Smooth muscle cell (in vitro differentiated cells): ENCODE measurements at regions not wholly inside any gene's neighbourhood (a gene's known extent, or its start where the extent isn't known, plus 50 kb on each side); places are given as distances from the start of the nearest gene placed in this dataset.
A peak's percentile ranks its signal among the peaks of the same experiment; 100 is the strongest.

ENCODE experiments used
- DNase-seq: peaks from one replicate; lab custom pipeline; 2025; ENCODE audit not compliant: unreplicated experiment; lab: John Stamatoyannopoulos, UW
- H2AFZ ChIP-seq: fragments of 200-600 bp; sonication (generic); 2 replicates; pipeline ENCODE4 v1.6.0; 2016; ENCODE audit warnings: antibody characterized with exemption, low read depth, mild to moderate bottlenecking
- H3F3A ChIP-seq: fragments of 200-600 bp; sonication (generic); 2 replicates; pipeline ENCODE4 v1.6.0; 2017; ENCODE audit warnings: antibody characterized with exemption, low read depth
- H3K27ac ChIP-seq: fragments of 200-600 bp; sonication (generic); 2 replicates; pipeline ENCODE4 v1.5.1; 2016; ENCODE audit warnings: low read depth, mild to moderate bottlenecking
- H3K27me3 ChIP-seq: fragments of 200-600 bp; sonication (generic); 2 replicates; pipeline ENCODE4 v1.6.1; 2016; ENCODE audit warnings: low read depth, mild to moderate bottlenecking
- H3K36me3 ChIP-seq: fragments of 200-600 bp; sonication (generic); 2 replicates; pipeline ENCODE4 v1.5.1; 2016; ENCODE audit warnings: low read depth
- H3K4me1 ChIP-seq: fragments of 200-600 bp; sonication (generic); 2 replicates; pipeline ENCODE4 v1.5.1; 2016; ENCODE audit warnings: low read depth
- H3K4me2 ChIP-seq: fragments of 200-600 bp; sonication (generic); 2 replicates; pipeline ENCODE4 v1.6.0; 2016; ENCODE audit warnings: mild to moderate bottlenecking
- H3K4me3 ChIP-seq: fragments of 200-600 bp; sonication (generic); 2 replicates; pipeline ENCODE4 v1.5.1; 2016; ENCODE audit warnings: mild to moderate bottlenecking
- H3K79me2 ChIP-seq: fragments of 200-600 bp; sonication (generic); 2 replicates; pipeline ENCODE4 v1.6.0; 2016; ENCODE audit warnings: low read depth, mild to moderate bottlenecking
- H3K9ac ChIP-seq: fragments of 200-600 bp; sonication (generic); 2 replicates; pipeline ENCODE4 v1.6.0; 2016; ENCODE audit warnings: low read depth
- H3K9me3 ChIP-seq: fragments of 200-600 bp; sonication (generic); replicated peaks from 2 replicates; pipeline ENCODE4 v1.5.1; 2016; ENCODE audit warnings: low read depth
- H4K20me1 ChIP-seq: fragments of 200-600 bp; sonication (generic); 2 replicates; pipeline ENCODE4 v1.6.0; 2016; ENCODE audit warnings: low read depth
- CTCF ChIP-seq: fragments of 200-600 bp; sonication (generic); IDR thresholded peaks from 2 replicates; pipeline ENCODE4 v1.5.1; 2017; ENCODE audit warnings: borderline replicate concordance, mild to moderate bottlenecking, antibody characterized with exemption; ENCODE audit not compliant: insufficient read depth, poor library complexity, severe bottlenecking
- WGBS: methylation state at CpG from one replicate; pipeline ENCODE4 v1.1.7; 2016; ENCODE audit warnings: low lambda C conversion rate; 5-methylcytosine and 5-hydroxymethylcytosine counted together

GRCh38 chr7:84629640-84630318, 435.2 kb upstream of the SEMA3A start:
- WGBS: 84% methylated on average over 2 of the region's 2 CpGs

GRCh38 chr7:84629216-84629615, 434.6 kb upstream of the SEMA3A start:
- TF ChIP-seq CTCF: no peak
- WGBS: 95% methylated on average over 3 of the region's 3 CpGs

More at GRCh38 chr7:84629640-84630318, 435.2 kb upstream of the SEMA3A start:
- no peaks in the 10 kb centered on the region for H3K79me2 ChIP-seq
- H4K20me1 ChIP-seq: no peaks in the 10 kb centered on the region
- no peak for TF ChIP-seq CTCF
- DNase-seq: no peak
- H2AFZ ChIP-seq: no peak overlapping the region
- no peak overlapping the region for H3K4me3 ChIP-seq
- no peak overlapping the region for H3K9ac ChIP-seq
- no peaks in the 10 kb centered on the region for H3K9me3 ChIP-seq
- H3K27me3 ChIP-seq: no peaks in the 10 kb centered on the region
- no peak overlapping the region for H3K4me2 ChIP-seq
- no peaks in the 10 kb centered on the region for H3K4me1 ChIP-seq
- no peaks in the 10 kb centered on the region for H3K36me3 ChIP-seq
- no peaks in the 10 kb centered on the region for H3F3A ChIP-seq
- H3K27ac ChIP-seq: no peak overlapping the region

GRCh38 chr7:84627250-84627649, 432.7 kb upstream of the SEMA3A start:
- WGBS: 67% methylated on average over 2 of the region's 2 CpGs
- Histone ChIP-seq H2AFZ (peak overlapping the region; percentile 37), H3K4me2 (no peak overlapping the region), H3K27me3 (no peaks in the 10 kb centered on the region), H3K79me2 (no peaks in the 10 kb centered on the region), H3K4me3 (no peak overlapping the region), H3K4me1 (peaks cover 7% of the 10 kb centered on the region), H3K9me3 (no peaks in the 10 kb centered on the region), H3K36me3 (no peaks in the 10 kb centered on the region), H3K9ac (no peak overlapping the region), H4K20me1 (no peaks in the 10 kb centered on the region), H3F3A (no peaks in the 10 kb centered on the region), H3K27ac (no peak overlapping the region)
- no peak for TF ChIP-seq CTCF
- DNase-seq: no peak

More at GRCh38 chr7:84629216-84629615, 434.6 kb upstream of the SEMA3A start:
- no peaks in the 10 kb centered on the region for H3K79me2 ChIP-seq
- H3K27me3 ChIP-seq: no peaks in the 10 kb centered on the region
- no peaks in the 10 kb centered on the region for H3K4me1 ChIP-seq
- no peak overlapping the region for H3K27ac ChIP-seq
- no peak overlapping the region for H2AFZ ChIP-seq
- H3K36me3 ChIP-seq: no peaks in the 10 kb centered on the region
- H4K20me1 ChIP-seq: no peaks in the 10 kb centered on the region
- H3F3A ChIP-seq: no peaks in the 10 kb centered on the region
- no peak overlapping the region for H3K4me2 ChIP-seq
- H3K4me3 ChIP-seq: no peak overlapping the region
- no peak overlapping the region for H3K9ac ChIP-seq
- no peaks in the 10 kb centered on the region for H3K9me3 ChIP-seq
- no peak for DNase-seq

GRCh38 chr7:84624927-84625326, 430.3 kb upstream of the SEMA3A start:
- Histone ChIP-seq H3K27me3 (no peaks in the 10 kb centered on the region), H3K36me3 (no peaks in the 10 kb centered on the region), H3K4me3 (no peak overlapping the region), H3K4me1 (peaks cover 7% of the 10 kb centered on the region), H2AFZ (peak overlapping the region; percentile 19), H3K4me2 (no peak overlapping the region), H3K9me3 (no peaks in the 10 kb centered on the region), H3K79me2 (no peaks in the 10 kb centered on the region), H4K20me1 (no peaks in the 10 kb centered on the region), H3F3A (no peaks in the 10 kb centered on the region), H3K27ac (no peak overlapping the region), H3K9ac (no peak overlapping the region)
- DNase-seq: no peak
- 92% methylated on average over 2 of the region's 2 CpGs for WGBS
- TF ChIP-seq CTCF: no peak
